ENCODE measurements at regions not wholly inside any gene's neighbourhood (a gene's known extent, or its start where the extent isn't known, plus 50 kb on each side); places are given as distances from the start of the nearest gene placed in this dataset.

- Histone ChIP-seq H3K27ac (no peak overlapping the region), H3K4me3 (no peak overlapping the region), H3K4me1 (no peaks in the 10 kb centered on the region), H3K36me3 (no peaks in the 10 kb centered on the region), H3K27me3 (no peaks in the 10 kb centered on the region), H3K9me3 (no peaks in the 10 kb centered on the region)
- WGBS, 2 donors, result 67 to 70% methylated on average over 3 of the region's 3 CpGs
- DNase-seq (no peak), ATAC-seq (ENCODE audit: low FRiP score in 2 of 2) (no peak)
- no peak for TF ChIP-seq POLR2AphosphoS5 (IDR thresholded peaks at IDR 0.05)
- no peak for TF ChIP-seq EP300 (IDR thresholded peaks at IDR 0.05)
- TF ChIP-seq CTCF (IDR thresholded peaks at IDR 0.05), result no peak
- TF ChIP-seq POLR2A (IDR thresholded peaks at IDR 0.05), result no peak
Measured at GRCh38 chr18:69259282-69259681, 141.4 kb upstream of the DOK6 start.

- H3K4me1 ChIP-seq, result no peaks in the 10 kb centered on the region
- H3K9me3 ChIP-seq, result no peaks in the 10 kb centered on the region
- ATAC-seq (ENCODE audit: low FRiP score in 2 of 2), result no peak
- H3K27ac ChIP-seq, result no peak overlapping the region
- TF ChIP-seq CTCF (IDR thresholded peaks at IDR 0.05), result no peak
- TF ChIP-seq POLR2A (IDR thresholded peaks at IDR 0.05), result no peak
- no peak for TF ChIP-seq EP300 (IDR thresholded peaks at IDR 0.05)
- TF ChIP-seq POLR2AphosphoS5 (IDR thresholded peaks at IDR 0.05), result no peak
- H3K27me3 ChIP-seq, result no peaks in the 10 kb centered on the region
- no peaks in the 10 kb centered on the region for H3K36me3 ChIP-seq
- no peak overlapping the region for H3K4me3 ChIP-seq
- DNase-seq, result no peak
Measured at GRCh38 chr18:69261406-69261805, 139.3 kb upstream of the DOK6 start.

GRCh38 chr18:69265656-69266055 is 135.0 kb upstream of the DOK6 start:
- Histone ChIP-seq H3K9me3 (no peaks in the 10 kb centered on the region), H3K36me3 (no peaks in the 10 kb centered on the region), H3K27me3 (no peaks in the 10 kb centered on the region), H3K27ac (no peak overlapping the region), H3K4me3 (no peak overlapping the region), H3K4me1 (no peaks in the 10 kb centered on the region)
- TF ChIP-seq CTCF (IDR thresholded peaks at IDR 0.05) (no peak), POLR2A (IDR thresholded peaks at IDR 0.05) (no peak), EP300 (IDR thresholded peaks at IDR 0.05) (no peak), POLR2AphosphoS5 (IDR thresholded peaks at IDR 0.05) (no peak)
- ATAC-seq (ENCODE audit: low FRiP score in 2 of 2) (no peak), DNase-seq (no peak)

- Histone ChIP-seq H3K36me3 (no peaks in the 10 kb centered on the region), H3K4me1 (no peaks in the 10 kb centered on the region), H3K4me3 (no peak overlapping the region), H3K27ac (no peak overlapping the region), H3K27me3 (no peaks in the 10 kb centered on the region), H3K9me3 (no peaks in the 10 kb centered on the region)
- TF ChIP-seq EP300 (IDR thresholded peaks at IDR 0.05), result no peak
- TF ChIP-seq POLR2A (IDR thresholded peaks at IDR 0.05), result no peak
- no peak for TF ChIP-seq POLR2AphosphoS5 (IDR thresholded peaks at IDR 0.05)
- TF ChIP-seq CTCF (IDR thresholded peaks at IDR 0.05), result no peak
- WGBS, 2 donors, result 93 to 95% methylated on average over 5 of the region's 5 CpGs
- no peak for ATAC-seq (ENCODE audit: low FRiP score in 2 of 2)
- no peak for DNase-seq
Measured at GRCh38 chr18:69267895-69268294, 132.8 kb upstream of the DOK6 start.

- no peaks in the 10 kb centered on the region for H3K9me3 ChIP-seq
- H3K36me3 ChIP-seq, result no peaks in the 10 kb centered on the region
- no peaks in the 10 kb centered on the region for H3K4me1 ChIP-seq
- no peaks in the 10 kb centered on the region for H3K27me3 ChIP-seq
- ATAC-seq (ENCODE audit: low FRiP score in 2 of 2) (no peak), DNase-seq (no peak)
- H3K4me3 ChIP-seq, result no peak overlapping the region
- no peak overlapping the region for H3K27ac ChIP-seq
- WGBS, 2 donors, result 65 to 68% methylated on average over 3 of the region's 3 CpGs
- no peak for TF ChIP-seq EP300 (IDR thresholded peaks at IDR 0.05)
Measured at GRCh38 chr18:69282371-69282770, 118.3 kb upstream of the DOK6 start.

Measured in upper lobe of left lung (tissue), 6 donors.